ENCODE measurements at regions not wholly inside any gene's neighbourhood (a gene's known extent, or its start where the extent isn't known, plus 50 kb on each side); places are given as distances from the start of the nearest gene placed in this dataset.

- no peak for TF ChIP-seq POLR2AphosphoS5 (IDR thresholded peaks at IDR 0.05)
- no peak for TF ChIP-seq POLR2A (IDR thresholded peaks at IDR 0.05; ENCODE audit: low read depth)
Measured at GRCh38 chr15:24223739-24224138, 451.8 kb upstream of the NPAP1 start.

All from esophagus muscularis mucosa (tissue), 2 donors.